Pancreas (tissue), 10 donors: ENCODE measurements at regions not wholly inside any gene's neighbourhood (a gene's known extent, or its start where the extent isn't known, plus 50 kb on each side); places are given as distances from the start of the nearest gene placed in this dataset.

Experiments
- ATAC-seq, 4 donors: fragments of 200-7000 bp; cut with Tn5 transposase; one replicate each; pipeline versions ENCODE4 v1.8.0 to v1.9.1; 2020; ENCODE audit warnings: mild to moderate bottlenecking in 4 of 4, moderate library complexity in 4 of 4
- DNase-seq, 6 donors: peaks; one replicate each; pipeline ENCODE4 v3.0.0-alpha.2; 2020
- FAIRE-seq: peaks from 2 replicates; lab custom pipeline; 2012; peaks lifted over from hg19 to GRCh38; lab: Jason Lieb, UNC
- H3K27ac ChIP-seq, 4 donors: fragments of 200-600 bp; sonication (generic); 1 replicate in 3 of 4; 2 replicates in 1 of 4; pipeline versions ENCODE4 v1.5.0 to v1.8.0; 2020
- H3K27me3 ChIP-seq, 4 donors: fragments of 200-600 bp; one replicate each; pipeline ENCODE4 v1.8.0; 2021
- H3K36me3 ChIP-seq, 3 donors: fragments of 200-600 bp; sonication (generic) in 1 of 3; one replicate each; pipeline versions ENCODE4 v1.5.0 to v1.8.0; 2020 to 2021
- H3K4me1 ChIP-seq, 3 donors: fragments of 200-600 bp; one replicate each; pipeline ENCODE4 v1.8.0; 2021
- H3K4me3 ChIP-seq, 4 donors: fragments of 200-600 bp; sonication (generic) in 2 of 4; one replicate each; pipeline versions ENCODE4 v1.5.0 to v1.8.0; 2020 to 2021
- H3K9me3 ChIP-seq, 4 donors: fragments of 200-600 bp; one replicate each; pipeline ENCODE4 v1.8.0; 2021
- WGBS, 2 donors: extraction: QIAGEN DNeasy Blood & Tissue Kit; methylation state at CpG; one replicate each; pipeline ENCODE4 v1.1.7; 2013; 5-methylcytosine and 5-hydroxymethylcytosine counted together
- intact Hi-C, 3 donors: fragments of 100-400 bp; cut with DNase I; formaldehyde crosslinking; loops; one replicate each; pipeline versions ENCODE4 v1.11.1 to v1.14.2; 2022
- TF ChIP-seq, protein P1 (sequence below), 4 donors: fragments of 200-600 bp; sonication (generic) in 3 of 4; IDR thresholded peaks; one replicate each; pipeline versions ENCODE4 v1.5.0 to v1.8.0; 2021; ENCODE audit warnings: antibody characterized with exemption in 4 of 4
- donor health status: healthy with polysubstance abuse.
- donor health status: DM: no; HTN: no; CAD: no; lungs with moderate emphysema.
- donor health status: DM: no; HTN: no; CAD: no.
- donor health status: control.
- donor health status: control.
- donor health status: Bipolar disorder and iron deficiency.
- donor health status: DM: yes; HTN: yes; CAD: no.
- donor health status: DM: no; HTN: no; CAD: no.
- donor health status: DM: no; HTN: no; CAD: no.
- donor health status: DM: yes; HTN: yes; CAD: no.

GRCh38 chr14:97005934-97006333 is 208.8 kb downstream of the VRK1 start:
- TF ChIP-seq, protein P1, sequence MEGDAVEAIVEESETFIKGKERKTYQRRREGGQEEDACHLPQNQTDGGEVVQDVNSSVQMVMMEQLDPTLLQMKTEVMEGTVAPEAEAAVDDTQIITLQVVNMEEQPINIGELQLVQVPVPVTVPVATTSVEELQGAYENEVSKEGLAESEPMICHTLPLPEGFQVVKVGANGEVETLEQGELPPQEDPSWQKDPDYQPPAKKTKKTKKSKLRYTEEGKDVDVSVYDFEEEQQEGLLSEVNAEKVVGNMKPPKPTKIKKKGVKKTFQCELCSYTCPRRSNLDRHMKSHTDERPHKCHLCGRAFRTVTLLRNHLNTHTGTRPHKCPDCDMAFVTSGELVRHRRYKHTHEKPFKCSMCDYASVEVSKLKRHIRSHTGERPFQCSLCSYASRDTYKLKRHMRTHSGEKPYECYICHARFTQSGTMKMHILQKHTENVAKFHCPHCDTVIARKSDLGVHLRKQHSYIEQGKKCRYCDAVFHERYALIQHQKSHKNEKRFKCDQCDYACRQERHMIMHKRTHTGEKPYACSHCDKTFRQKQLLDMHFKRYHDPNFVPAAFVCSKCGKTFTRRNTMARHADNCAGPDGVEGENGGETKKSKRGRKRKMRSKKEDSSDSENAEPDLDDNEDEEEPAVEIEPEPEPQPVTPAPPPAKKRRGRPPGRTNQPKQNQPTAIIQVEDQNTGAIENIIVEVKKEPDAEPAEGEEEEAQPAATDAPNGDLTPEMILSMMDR (IDR thresholded peaks at IDR 0.05), result no peak
- DNase-seq, result no peak
- Histone ChIP-seq H3K4me3 (no peak overlapping the region), H3K4me1 (no peaks in the 10 kb centered on the region), H3K27ac (no peak overlapping the region), H3K27me3 (no peaks in the 10 kb centered on the region), H3K36me3 (no peaks in the 10 kb centered on the region), H3K9me3 (no peaks in the 10 kb centered on the region)
- 68 to 77% methylated on average over 7 of the region's 7 CpGs for WGBS, 2 donors
- intact Hi-C loops, result no loop called here
- FAIRE-seq, result no peak
- peak in 2 of 4 donors; percentile 24 to 51 for ATAC-seq

- H3K27ac ChIP-seq, result no peak overlapping the region
- intact Hi-C loops, result no loop called here
- H3K9me3 ChIP-seq, result no peaks in the 10 kb centered on the region
- H3K27me3 ChIP-seq, result no peaks in the 10 kb centered on the region
- no peaks in the 10 kb centered on the region for H3K4me1 ChIP-seq
- WGBS, 2 donors, result 45 to 53% methylated on average over 8 of the region's 8 CpGs
- no peak for FAIRE-seq
- H3K36me3 ChIP-seq, result no peaks in the 10 kb centered on the region
- ATAC-seq, result no peak
- TF ChIP-seq, protein P1 (IDR thresholded peaks at IDR 0.05), result no peak
- DNase-seq, result no peak
- no peak overlapping the region for H3K4me3 ChIP-seq
Measured at GRCh38 chr14:97010491-97011160, 213.4 kb downstream of the VRK1 start.

- no peak overlapping the region for H3K4me3 ChIP-seq
- DNase-seq, result no peak
- no peak for FAIRE-seq
- TF ChIP-seq, protein P1 (IDR thresholded peaks at IDR 0.05), result no peak
- no peak overlapping the region for H3K27ac ChIP-seq
- H3K9me3 ChIP-seq, result no peaks in the 10 kb centered on the region
- no peaks in the 10 kb centered on the region for H3K36me3 ChIP-seq
- no peaks in the 10 kb centered on the region for H3K4me1 ChIP-seq
- intact Hi-C loops, result no loop called here
- ATAC-seq, result no peak
- 76 to 81% methylated on average over 7 of the region's 7 CpGs for WGBS, 2 donors
- no peaks in the 10 kb centered on the region for H3K27me3 ChIP-seq
Measured at GRCh38 chr14:97013878-97014277, 216.7 kb downstream of the VRK1 start.

DNA sequence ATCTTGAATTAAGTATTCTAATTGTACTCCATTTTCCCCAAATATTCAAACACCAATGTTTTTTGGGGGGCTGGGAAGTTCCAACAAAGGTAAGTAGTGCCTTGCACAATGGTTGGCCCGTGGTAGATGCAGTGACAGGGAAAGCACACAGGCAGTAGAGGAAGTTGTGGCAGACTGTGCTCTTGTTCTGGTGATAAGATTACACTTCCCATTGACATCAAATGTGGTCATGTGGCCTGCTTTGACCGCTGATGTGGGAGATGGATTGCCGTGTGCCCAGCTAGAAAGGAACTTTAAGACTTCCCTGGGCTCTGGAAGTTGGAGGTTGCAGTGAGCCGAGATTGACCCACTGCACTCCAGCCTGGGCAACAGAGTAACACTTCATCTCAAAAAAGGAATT is 223.8 kb downstream of the VRK1 start:
- H3K9me3 ChIP-seq, result no peaks in the 10 kb centered on the region
- intact Hi-C loops, result no loop called here
- TF ChIP-seq, protein P1 (IDR thresholded peaks at IDR 0.05), result no peak
- H3K27ac ChIP-seq, result no peak overlapping the region
- peak in 1 of 6 donors; percentile 16 for DNase-seq
- no peaks in the 10 kb centered on the region for H3K4me1 ChIP-seq
- H3K4me3 ChIP-seq, result no peak overlapping the region
- ATAC-seq, result peak in 1 of 4 donors; percentile 61
- WGBS, 2 donors, result 58 to 63% methylated on average over 4 of the region's 4 CpGs
- peaks cover 0 to 10% (median 0%) of the 10 kb centered on the region in 4 donors for H3K27me3 ChIP-seq
- no peak for FAIRE-seq
- H3K36me3 ChIP-seq, result no peaks in the 10 kb centered on the region

- H3K9me3 ChIP-seq, result no peaks in the 10 kb centered on the region
- ATAC-seq (no peak), DNase-seq (no peak), FAIRE-seq (no peak)
- no peak overlapping the region for H3K4me3 ChIP-seq
- H3K27ac ChIP-seq, result no peak overlapping the region
- no peaks in the 10 kb centered on the region for H3K36me3 ChIP-seq
- no peaks in the 10 kb centered on the region for H3K4me1 ChIP-seq
- peaks cover 0 to 10% (median 0%) of the 10 kb centered on the region in 4 donors for H3K27me3 ChIP-seq
- TF ChIP-seq, protein P1 (IDR thresholded peaks at IDR 0.05), result no peak
- intact Hi-C loops, result no loop called here
- WGBS, 2 donors, result 41 to 42% methylated on average over 3 of the region's 3 CpGs
Measured at GRCh38 chr14:97021571-97022168, 224.5 kb downstream of the VRK1 start.
